DMS114 treated with DMSO at 0.1 percent for 48 hours (cell line): ENCODE measurements at regions not wholly inside any gene's neighbourhood (a gene's known extent, or its start where the extent isn't known, plus 50 kb on each side); places are given as distances from the start of the nearest gene placed in this dataset.
"Not testable (repeated sequence)": the region's sequence is repeated elsewhere in the genome, so short reads cannot be mapped to it uniquely, and the experiment has no call there.

Source experiments
- DNase-seq: peaks from one replicate; lab custom pipeline; 2025; ENCODE audit not compliant: unreplicated experiment; lab: John Stamatoyannopoulos, UW

DNA sequence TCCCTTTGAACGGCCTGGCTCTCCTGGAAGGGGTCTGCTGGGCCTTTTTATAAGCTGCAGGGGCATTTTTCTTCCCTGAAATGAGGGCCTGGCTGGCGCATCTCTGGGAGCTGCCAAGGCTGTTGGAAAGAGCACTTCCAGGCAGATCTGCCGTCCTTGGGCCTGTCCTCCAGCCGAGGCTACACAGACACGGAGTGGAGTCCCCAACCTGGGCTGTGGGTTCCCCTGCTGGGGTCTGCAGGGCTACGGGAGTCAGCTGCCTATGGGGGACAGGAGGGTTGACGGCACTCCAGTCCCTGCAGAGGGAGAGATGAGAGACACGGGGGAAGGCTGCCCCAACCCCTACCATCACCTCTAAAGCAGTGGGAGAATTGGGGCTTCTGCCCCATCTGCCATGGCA lies 606.6 kb downstream of the TBC1D22A start:
- no peak for DNase-seq

- DNase-seq = no peak
Observed at GRCh38 chr22:47367993-47368945, 605.8 kb downstream of the TBC1D22A start.

GRCh38 chr22:47367107-47367690 lies 604.7 kb downstream of the TBC1D22A start:
- DNase-seq = no peak

- no peak for DNase-seq
Observed at GRCh38 chr22:47366026-47366767, 603.7 kb downstream of the TBC1D22A start.

GRCh38 chr22:47361247-47361646 lies 598.8 kb downstream of the TBC1D22A start:
- DNase-seq = no peak

DNA sequence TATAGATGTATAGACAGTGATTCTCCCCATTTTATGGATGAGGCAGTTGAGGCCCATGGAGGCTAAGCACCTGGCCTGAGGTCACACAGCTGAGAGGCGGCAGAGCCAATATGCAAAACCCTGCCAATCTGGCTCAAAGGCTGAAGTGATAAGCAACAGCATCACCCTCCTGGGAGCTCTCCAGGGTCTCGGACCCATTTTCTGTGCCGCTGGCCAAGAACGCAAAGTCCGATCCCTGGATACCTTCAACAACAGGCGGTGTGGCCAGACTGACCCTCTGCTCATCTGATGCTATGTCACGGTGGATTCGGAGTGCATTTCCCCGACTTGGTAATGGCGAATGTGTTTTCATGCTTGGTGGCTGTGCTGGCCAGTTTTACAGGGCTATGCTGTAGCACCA lies 595.0 kb downstream of the TBC1D22A start:
- DNase-seq = no peak

DNA sequence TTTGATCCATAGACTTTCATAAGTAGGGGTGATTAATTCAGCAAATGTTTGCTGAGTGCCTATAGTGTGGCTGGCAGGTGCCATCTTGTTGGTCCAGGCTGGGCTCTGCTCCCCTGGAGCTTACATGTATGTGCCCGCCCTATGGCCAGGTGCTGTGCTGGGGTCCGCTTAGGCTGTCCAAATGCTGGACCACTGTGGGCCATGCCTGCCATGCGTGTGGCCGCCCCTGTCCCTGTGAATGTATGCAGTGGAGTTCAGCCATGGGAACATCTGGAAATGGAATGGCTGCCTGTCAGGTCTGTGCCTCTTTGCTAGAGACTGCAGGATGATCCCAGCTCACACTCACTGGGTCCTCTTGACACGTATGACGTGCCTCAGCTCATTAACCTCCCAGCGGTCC lies 594.6 kb downstream of the TBC1D22A start:
- DNase-seq = no peak

- no peak for DNase-seq
Observed at GRCh38 chr22:47356511-47357011, 594.1 kb downstream of the TBC1D22A start.

GRCh38 chr22:47355776-47356510 lies 593.5 kb downstream of the TBC1D22A start:
- DNase-seq = no peak

- no peak for DNase-seq
Observed at GRCh38 chr22:47355388-47355725, 592.9 kb downstream of the TBC1D22A start.

DNA sequence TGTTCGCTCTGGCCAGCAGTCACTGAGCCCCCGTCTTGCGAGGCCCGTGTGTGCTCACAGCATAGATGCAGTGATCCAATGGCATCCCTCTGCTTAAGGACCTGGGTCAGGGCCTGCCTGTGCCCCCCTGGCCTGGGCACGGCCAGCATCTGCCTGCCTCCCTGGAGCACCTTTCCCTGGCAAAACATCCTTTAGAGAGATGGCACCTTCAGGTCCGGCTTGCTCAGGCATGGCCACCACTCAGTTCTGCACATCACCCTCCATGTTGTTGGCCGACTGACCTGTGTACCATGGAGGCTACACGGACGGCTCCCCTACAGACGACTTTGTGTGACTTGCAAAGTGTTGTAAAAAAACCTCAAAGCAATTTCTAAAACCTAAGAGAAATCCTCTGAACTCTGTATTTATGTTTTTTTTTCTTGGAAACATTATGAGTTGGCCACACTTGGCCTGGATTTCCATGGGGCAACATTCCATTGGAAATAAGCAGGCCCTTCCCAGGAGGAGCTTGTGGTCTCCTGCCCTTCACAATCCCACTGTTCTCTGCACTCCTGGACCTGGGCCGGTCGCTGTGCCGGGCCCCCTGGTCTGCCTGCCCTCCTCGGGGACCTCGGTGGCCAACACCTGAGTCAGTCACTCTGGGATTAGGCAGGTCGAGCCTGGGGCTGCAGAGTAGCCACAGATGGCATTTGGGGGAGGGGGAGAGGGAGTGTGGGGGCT lies 592.4 kb downstream of the TBC1D22A start:
- DNase-seq = no peak

DNA sequence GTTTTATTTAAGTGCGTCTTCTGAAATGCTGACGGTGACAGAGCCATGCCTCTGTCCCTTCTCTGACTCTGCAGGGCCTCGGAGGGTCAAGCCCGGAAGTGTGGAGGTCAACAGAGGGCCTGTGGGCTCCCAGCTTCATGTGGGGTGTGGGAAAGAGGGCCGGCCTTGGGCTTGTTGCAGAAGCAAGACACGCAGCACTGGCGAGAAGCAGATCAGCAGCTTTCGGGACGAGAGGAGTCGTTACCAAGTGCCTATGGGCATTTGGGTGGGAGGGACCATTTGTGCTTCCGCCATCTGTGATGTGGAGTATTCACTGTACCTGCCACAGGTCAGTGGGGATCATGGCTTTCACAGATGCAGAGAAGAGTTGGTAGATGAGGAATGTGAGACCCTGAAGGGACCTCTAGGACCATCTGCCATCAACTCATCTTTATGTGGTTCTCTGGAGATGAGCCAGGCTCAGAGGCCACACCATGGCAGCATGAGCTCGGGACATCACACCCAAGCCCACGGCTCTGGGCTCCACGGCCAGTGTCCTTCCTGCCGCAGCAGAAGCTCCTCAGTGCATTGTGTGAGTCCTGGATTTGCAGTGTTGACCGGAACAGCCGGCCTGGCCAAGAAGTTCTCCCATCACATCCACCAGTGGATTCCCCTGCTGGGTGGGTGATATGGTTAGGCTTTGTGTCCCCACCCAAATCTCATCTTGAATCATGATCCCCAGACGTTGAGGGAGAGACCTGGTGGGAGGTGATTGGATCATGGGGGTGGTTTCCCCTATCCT lies 590.7 kb downstream of the TBC1D22A start:
- no peak for DNase-seq

DNA sequence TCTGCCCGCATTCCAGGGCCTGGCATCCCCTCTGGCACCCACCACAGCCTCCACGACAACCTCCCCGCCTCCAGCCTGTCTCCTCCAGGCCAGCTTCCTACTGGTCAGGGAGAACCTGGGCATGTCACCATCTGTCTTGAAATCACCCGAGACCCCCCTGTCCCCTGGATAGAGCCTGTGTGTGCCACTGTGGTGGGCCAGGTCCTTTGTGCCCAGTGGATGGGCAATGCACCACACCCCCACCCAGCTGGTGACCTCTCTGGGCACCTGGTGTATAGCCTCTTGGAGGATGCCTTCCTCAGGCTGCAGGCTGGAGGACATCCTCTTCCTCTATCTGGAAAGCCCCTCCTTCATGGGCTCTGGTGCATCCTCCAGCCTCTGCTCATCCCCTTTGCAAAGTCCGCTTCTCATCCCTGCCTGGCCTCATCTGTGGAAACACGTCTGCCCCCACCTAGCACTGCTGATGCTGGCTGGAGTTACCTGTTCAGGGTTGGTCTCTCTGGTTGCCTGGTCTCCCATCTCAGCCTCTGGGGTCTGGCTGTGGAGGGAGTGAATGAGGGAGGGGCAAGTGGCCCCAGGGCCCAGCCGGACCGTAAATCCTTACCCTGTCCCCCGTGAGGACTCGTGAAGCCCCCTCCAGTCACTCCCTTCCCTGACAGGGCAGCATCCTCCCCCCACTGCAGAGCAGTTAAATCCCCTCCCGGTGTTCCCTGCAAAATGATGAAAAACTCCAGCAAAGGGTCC lies 589.6 kb downstream of the TBC1D22A start:
- DNase-seq = no peak

DNA sequence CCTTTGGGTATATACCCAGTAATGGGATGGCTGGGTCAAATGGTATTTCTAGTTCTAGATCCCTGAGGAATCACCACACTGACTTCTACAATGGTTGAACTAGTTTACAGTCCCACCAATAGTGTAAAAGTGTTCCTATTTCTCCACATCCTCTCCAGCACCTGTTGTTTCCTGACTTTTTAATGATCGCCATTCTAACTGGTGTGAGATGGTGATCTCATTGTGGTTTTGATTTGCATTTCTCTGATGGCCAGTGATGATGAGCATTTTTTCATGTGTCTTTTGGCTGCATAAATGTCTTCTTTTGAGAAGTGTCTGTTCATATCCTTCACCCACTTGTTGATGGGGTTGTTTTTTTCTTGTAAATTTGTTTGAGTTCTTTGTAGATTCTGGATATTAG lies 583.8 kb downstream of the TBC1D22A start:
- not testable (repeated sequence) for DNase-seq

- DNase-seq = no peak
Observed at GRCh38 chr22:47345025-47345424, 582.6 kb downstream of the TBC1D22A start.

- DNase-seq = no peak
Observed at GRCh38 chr22:47344414-47344813, 582.0 kb downstream of the TBC1D22A start.

DNA sequence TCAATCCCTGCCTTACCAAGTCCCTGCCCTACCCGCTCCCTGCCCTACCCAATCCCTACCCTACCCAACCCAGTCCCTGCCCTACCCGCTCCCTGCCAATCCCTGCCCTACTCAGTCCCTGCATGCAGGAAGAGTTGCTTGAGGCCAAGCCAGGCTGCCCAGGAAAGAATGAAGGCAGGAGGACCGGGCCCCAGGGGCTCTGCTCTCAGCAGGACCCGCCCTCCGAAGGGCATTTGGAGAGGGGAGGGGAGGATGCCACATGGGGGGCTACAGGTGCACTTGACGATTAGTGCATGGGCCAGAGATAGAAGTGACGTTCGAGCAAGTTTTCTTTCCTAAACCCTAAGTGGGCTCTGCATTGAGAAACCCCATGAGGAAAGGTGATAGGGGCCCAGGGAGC lies 581.2 kb downstream of the TBC1D22A start:
- no peak for DNase-seq

DNA sequence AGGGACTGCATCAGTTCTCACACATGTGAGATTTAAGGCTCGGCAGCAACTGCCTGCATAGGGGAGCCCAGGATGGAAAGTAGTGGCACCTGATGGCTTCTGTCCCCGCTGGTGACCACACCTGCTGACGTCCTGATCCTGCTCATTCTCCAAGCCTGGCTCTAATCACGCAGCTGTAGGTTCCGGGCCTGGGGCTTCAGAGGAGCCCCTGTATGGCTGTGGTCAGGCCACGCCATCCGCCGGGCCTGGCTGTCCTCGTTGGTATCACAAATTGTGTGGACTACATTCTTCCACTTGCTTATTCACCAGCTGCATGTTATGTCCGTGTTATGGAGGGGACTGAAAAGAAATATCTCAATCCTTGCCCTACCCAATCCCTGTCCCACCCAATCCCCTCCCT lies 580.0 kb downstream of the TBC1D22A start:
- DNase-seq = no peak

DNA sequence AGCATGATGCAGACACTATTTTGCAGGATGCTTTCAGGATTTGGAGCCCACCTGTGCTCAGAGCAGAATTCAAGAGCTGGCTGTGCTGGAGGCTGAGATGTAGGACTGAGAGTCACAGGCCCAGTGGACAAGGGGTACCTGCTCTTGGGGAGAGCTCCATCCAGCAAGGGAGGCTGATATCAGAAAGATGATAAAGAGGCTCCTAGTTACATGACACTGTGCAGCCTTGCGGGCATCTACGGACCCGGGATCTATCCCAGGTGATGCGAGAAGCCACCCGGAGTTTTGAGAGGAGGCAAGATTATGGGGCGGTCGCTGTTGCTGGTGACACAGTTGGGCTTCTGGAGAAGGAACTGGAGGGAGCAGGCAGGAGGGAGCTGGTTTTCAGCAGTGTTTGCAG lies 579.0 kb downstream of the TBC1D22A start:
- no peak for DNase-seq
